Heart right ventricle (tissue), 16 donors: ENCODE measurements at regions not wholly inside any gene's neighbourhood (a gene's known extent, or its start where the extent isn't known, plus 50 kb on each side); places are given as distances from the start of the nearest gene placed in this dataset.

Source experiments
- ATAC-seq, 8 donors: fragments of 200-7000 bp; cut with Tn5 transposase; one replicate each; pipeline ENCODE4 v1.9.1; 2020; ENCODE audit warnings: mild to moderate bottlenecking in 8 of 8, moderate library complexity in 8 of 8, moderate number of reproducible peaks in 1 of 8
- DNase-seq, 2 donors: peaks; one replicate each; pipeline ENCODE4 v3.0.0-alpha.2; 2020
- H3K27ac ChIP-seq, 10 donors: fragments of 200-600 bp; sonication (generic) in 2 of 10; one replicate each; pipeline versions ENCODE4 v1.5.0 to v1.8.0; 2020 to 2022; ENCODE audit warnings: mild to moderate bottlenecking in 3 of 10
- H3K27me3 ChIP-seq, 7 donors: fragments of 200-600 bp; one replicate each; pipeline ENCODE4 v1.8.0; 2021 to 2022; ENCODE audit warnings: mild to moderate bottlenecking in 2 of 7
- H3K36me3 ChIP-seq, 9 donors: fragments of 200-600 bp; sonication (generic) in 1 of 9; one replicate each; pipeline versions ENCODE4 v1.5.0 to v1.8.0; 2020 to 2022; ENCODE audit warnings: mild to moderate bottlenecking in 2 of 9
- H3K4me1 ChIP-seq, 9 donors: fragments of 200-600 bp; sonication (generic) in 1 of 9; one replicate each; pipeline versions ENCODE4 v1.5.0 to v1.8.0; 2020 to 2022; ENCODE audit warnings: mild to moderate bottlenecking in 4 of 9
- H3K4me3 ChIP-seq, 10 donors: fragments of 200-600 bp; sonication (generic) in 2 of 10; one replicate each; pipeline versions ENCODE4 v1.5.0 to v1.8.0; 2020 to 2022; ENCODE audit warnings: mild to moderate bottlenecking in 7 of 10, moderate library complexity in 2 of 10
- H3K9me3 ChIP-seq, 11 donors: fragments of 200-600 bp in 10 of 11; sonication (generic) in 2 of 11; one replicate each; pipeline versions ENCODE4 v1.5.0 to v1.8.0; 2013 to 2022; ENCODE audit warnings: mild to moderate bottlenecking in 2 of 11, control low read depth in 1 of 11, moderate library complexity in 1 of 11
- WGBS, 2 donors: extraction: QIAGEN DNeasy Blood & Tissue Kit; methylation state at CpG; one replicate each; pipeline ENCODE4 v1.1.7; 2013; ENCODE audit warnings: inconsistent platforms in 1 of 2; 5-methylcytosine and 5-hydroxymethylcytosine counted together
- intact Hi-C, 10 donors: fragments of 100-400 bp; cut with DNase I; formaldehyde crosslinking; loops; one replicate each; pipeline versions ENCODE4 v1.11.1 to v1.14.2; 2022
- TF ChIP-seq, protein P1 (sequence below), 9 donors: fragments of 200-600 bp; sonication (generic) in 2 of 9; IDR thresholded peaks; one replicate each; pipeline versions ENCODE4 v1.5.0 to v1.8.0; 2021 to 2022; ENCODE audit warnings: antibody characterized with exemption in 9 of 9, mild to moderate bottlenecking in 5 of 9, moderate library complexity in 1 of 9
- donor health status: Arrhythmogenic right ventricular cardiomyopathy.
- donor health status: ischemic (EF 13 %, LVEDD 7.1; RV severe dilation, severe dysfunction).
- donor health status: healthy with polysubstance abuse.
- donor health status: DM: no; HTN: yes; CAD: no.
- donor health status: DM: no; HTN: no; CAD: no.
- donor health status: ischemic (EF 25% LVEDD 6.9; RV normal size, moderate dysfunction).
- donor health status: ischemic (EF 25% LVEDD 5.7; RV mildly dilated, moderate dysfunction).
- donor health status: healthy.
- donor health status: DM: yes; HTN: yes; CAD: no.
- donor health status: Ischemic cardiomyopathy.
- donor health status: ischemic (EF 35%, LVEDD 5.7; RV mildly dilated, moderate dysfunction).
- donor health status: nonischemic (EF 11% LVEDD 7.7; RV severe dilation, severe dysfunction).
- donor health status: DM: yes; HTN: yes; CAD: no.
- donor health status: PGD.
- donor health status: ischemic (EF 29% LVEDD 5.4; RV normal size, mild dysfunction).
- donor health status: nonischemic (EF 23%, LVEDD 6.1; RV moderate dilation, normal function).

DNA sequence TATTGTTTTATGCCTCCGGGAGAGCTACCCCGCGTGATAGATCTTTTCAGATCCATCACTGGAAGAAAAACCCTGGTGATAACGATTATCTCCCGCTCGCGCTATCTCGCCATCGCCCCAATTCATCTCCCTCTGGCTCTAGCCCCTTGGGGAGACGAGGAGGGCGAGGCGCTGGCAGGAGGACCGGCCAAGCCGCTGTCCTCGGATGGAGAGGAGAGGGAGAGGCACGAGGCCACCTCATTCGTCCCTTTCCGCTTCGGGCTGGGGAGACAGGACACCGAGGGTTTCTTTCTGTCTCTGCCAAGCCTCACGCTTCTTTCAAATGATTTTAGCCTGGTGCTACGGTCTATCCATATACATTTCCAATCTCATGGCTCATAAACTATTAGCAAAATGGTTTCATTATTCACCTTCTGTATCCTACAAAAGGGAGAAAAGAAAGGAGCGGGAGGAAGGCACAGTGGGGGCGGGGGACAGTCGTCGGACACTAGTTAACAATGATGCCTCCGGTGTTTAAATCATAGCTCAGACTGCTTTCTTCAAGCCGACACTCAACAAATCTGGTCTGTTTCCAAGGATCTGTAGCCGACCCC is 415.0 kb upstream of the ESRRG start:
- ATAC-seq (no peak), DNase-seq (no peak)
- 36 to 49% methylated on average over 29 of the region's 29 CpGs for WGBS, 2 donors
- intact Hi-C loops = loop anchor here in 2 of 10 donors (5.0 kb wide), 2 partner anchors 46 to 176 kb away; no protein-coding TSS in a partner anchor
- H3K9me3 ChIP-seq = no peaks in the 10 kb centered on the region
- no peaks in the 10 kb centered on the region for H3K36me3 ChIP-seq
- H3K27ac ChIP-seq = no peak overlapping the region
- H3K4me1 ChIP-seq = peaks cover 0 to 24% (median 4%) of the 10 kb centered on the region in 9 donors
- TF ChIP-seq, protein P1, sequence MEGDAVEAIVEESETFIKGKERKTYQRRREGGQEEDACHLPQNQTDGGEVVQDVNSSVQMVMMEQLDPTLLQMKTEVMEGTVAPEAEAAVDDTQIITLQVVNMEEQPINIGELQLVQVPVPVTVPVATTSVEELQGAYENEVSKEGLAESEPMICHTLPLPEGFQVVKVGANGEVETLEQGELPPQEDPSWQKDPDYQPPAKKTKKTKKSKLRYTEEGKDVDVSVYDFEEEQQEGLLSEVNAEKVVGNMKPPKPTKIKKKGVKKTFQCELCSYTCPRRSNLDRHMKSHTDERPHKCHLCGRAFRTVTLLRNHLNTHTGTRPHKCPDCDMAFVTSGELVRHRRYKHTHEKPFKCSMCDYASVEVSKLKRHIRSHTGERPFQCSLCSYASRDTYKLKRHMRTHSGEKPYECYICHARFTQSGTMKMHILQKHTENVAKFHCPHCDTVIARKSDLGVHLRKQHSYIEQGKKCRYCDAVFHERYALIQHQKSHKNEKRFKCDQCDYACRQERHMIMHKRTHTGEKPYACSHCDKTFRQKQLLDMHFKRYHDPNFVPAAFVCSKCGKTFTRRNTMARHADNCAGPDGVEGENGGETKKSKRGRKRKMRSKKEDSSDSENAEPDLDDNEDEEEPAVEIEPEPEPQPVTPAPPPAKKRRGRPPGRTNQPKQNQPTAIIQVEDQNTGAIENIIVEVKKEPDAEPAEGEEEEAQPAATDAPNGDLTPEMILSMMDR (IDR thresholded peaks at IDR 0.05) = no peak
- peaks cover 0 to 77% (median 69%) of the 10 kb centered on the region in 7 donors for H3K27me3 ChIP-seq
- H3K4me3 ChIP-seq = no peak overlapping the region

DNA sequence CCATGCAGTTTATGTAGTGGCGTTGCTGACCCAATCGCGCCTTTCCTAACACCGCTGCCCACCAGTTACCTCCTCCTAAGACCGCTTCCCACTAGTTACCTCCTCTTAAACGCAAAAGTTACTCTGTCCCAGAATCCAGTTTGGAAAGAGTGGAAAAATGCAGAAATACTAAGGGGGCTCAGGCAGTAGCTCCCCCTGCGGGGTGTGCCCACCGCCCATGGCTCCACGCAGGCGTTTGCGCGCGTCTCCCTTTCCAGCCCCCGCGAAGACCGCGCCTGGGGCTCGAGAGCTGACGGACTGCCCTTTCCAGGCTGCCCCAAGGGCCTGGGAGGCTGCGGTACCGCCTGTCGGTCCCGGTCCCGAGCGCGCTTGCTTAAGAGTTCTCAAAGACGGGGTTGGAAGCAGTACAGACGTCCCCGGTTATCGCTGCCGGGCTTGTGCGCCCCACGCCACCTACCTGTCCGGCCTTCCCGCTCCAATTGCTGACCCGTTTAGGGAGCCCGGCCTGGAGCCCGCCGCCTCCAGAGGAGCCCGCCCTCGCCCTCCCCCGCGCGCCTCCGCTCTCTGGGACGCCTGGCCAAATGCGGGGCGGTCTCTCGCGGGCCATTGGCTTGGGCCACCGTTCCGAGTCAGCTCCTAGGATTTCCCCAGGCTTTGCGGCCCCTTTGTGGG is 414.1 kb upstream of the ESRRG start:
- ATAC-seq = peak in 1 of 8 donors; percentile 13
- TF ChIP-seq, protein P1 (IDR thresholded peaks at IDR 0.05) = no peak
- DNase-seq = no peak
- 22% methylated on average over 53 of the region's 53 CpGs for WGBS, 2 donors
- intact Hi-C loops = loop anchor here in 2 of 10 donors (5.0 kb wide), 2 partner anchors 45 to 175 kb away; no protein-coding TSS in a partner anchor
- H3K36me3 ChIP-seq = no peaks in the 10 kb centered on the region
- H3K4me3 ChIP-seq = peak overlapping the region in 4 of 10 donors; percentile 23 to 55 (median 52)
- peak overlapping the region in 2 of 10 donors; percentile 19 to 39 for H3K27ac ChIP-seq
- no peaks in the 10 kb centered on the region for H3K9me3 ChIP-seq
- peaks cover 0 to 24% (median 4%) of the 10 kb centered on the region in 9 donors for H3K4me1 ChIP-seq
- H3K27me3 ChIP-seq = peaks cover 0 to 81% (median 69%) of the 10 kb centered on the region in 7 donors

DNA sequence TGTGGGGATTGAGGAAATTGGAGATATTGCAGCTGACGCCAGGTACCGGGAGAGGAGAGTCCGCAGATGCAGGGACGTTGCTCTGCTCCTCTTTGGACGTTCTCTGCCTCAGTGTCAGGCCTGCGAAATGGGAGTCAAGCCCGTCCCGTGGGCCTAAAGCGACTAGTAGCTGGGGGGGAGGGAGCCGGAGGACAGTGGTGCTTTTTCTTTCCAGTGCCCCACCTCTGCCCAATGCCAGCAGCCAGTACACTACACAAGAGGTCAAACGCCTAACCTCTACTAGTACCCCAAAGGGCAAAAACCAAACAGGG is 413.6 kb upstream of the ESRRG start:
- peak overlapping the region in 3 of 10 donors; percentile 51 to 55 (median 53) for H3K4me3 ChIP-seq
- no peak for ATAC-seq
- 32 to 36% methylated on average over 11 of the region's 11 CpGs for WGBS, 2 donors
- intact Hi-C loops = loop anchor here in 2 of 10 donors (5.0 kb wide), 2 partner anchors 45 to 175 kb away; no protein-coding TSS in a partner anchor
- no peaks in the 10 kb centered on the region for H3K36me3 ChIP-seq
- H3K27me3 ChIP-seq = peaks cover 0 to 81% (median 69%) of the 10 kb centered on the region in 7 donors
- TF ChIP-seq, protein P1 (IDR thresholded peaks at IDR 0.05) = no peak
- peak overlapping the region in 2 of 10 donors; percentile 19 to 39 for H3K27ac ChIP-seq
- no peaks in the 10 kb centered on the region for H3K9me3 ChIP-seq
- DNase-seq = no peak
- peaks cover 0 to 24% (median 4%) of the 10 kb centered on the region in 9 donors for H3K4me1 ChIP-seq

DNA sequence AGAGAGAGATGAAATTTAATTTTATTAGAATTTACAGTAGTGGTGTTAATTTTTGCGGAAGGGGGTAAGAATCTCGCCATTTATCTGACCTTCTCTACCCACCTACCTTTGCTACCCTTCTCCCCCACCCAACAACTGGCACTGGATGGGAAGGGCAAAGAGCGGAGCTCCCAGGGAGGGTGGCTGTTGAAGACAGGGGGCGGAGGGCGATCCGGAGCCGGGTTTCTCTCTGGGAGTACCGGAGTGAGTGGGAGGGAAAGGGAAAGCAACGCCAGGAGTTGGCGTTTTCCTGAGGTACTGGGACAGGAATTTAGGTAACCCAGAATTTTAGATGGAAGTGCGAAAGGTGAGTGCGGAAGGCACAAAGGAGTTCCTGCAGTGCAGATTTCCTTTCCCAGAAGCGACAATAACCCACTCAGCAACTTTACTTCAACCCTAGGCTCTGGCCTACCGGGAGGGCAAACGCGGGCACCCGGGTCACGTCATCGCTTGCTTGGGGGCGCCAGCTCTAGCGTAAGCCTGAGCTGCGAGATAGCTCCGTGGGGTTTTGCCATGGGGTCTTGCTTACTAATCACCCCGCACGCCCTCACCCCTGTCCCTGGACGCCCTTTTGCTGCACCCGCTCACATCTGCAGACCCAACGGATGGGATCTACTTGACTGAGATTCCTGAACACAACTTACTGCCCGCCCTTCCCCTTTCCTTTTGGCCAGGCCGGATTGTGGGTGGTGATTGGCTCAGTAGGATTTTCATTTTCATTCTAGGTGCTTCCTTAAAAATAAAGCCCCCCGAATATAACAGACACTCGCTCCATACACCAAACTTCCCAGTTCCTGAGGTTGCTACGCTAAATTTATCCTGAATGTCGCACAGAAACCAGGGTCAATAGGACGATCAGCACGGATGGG is 413.0 kb upstream of the ESRRG start:
- intact Hi-C loops = loop anchor here in 2 of 10 donors (5.0 kb wide), 2 partner anchors 44 to 174 kb away; no protein-coding TSS in a partner anchor
- peak overlapping the region in 5 of 10 donors; percentile 51 to 80 (median 65) for H3K27ac ChIP-seq

More for the DNA sequence above, 413.0 kb upstream of the ESRRG start:
- peak overlapping the region in 9 of 10 donors; percentile 36 to 55 (median 51) for H3K4me3 ChIP-seq
- H3K27me3 ChIP-seq = peaks cover 0 to 81% (median 69%) of the 10 kb centered on the region in 7 donors
- H3K4me1 ChIP-seq = peaks cover 0 to 22% (median 4%) of the 10 kb centered on the region in 9 donors
- DNase-seq (peak in 1 of 2 donors; percentile 15), ATAC-seq (no peak)
- WGBS, 2 donors = 16 to 21% methylated on average over 36 of the region's 36 CpGs
- TF ChIP-seq, protein P1 (IDR thresholded peaks at IDR 0.05) = peak in 2 of 9 donors; percentile 4 to 9
- no peaks in the 10 kb centered on the region for H3K36me3 ChIP-seq
- H3K9me3 ChIP-seq = no peaks in the 10 kb centered on the region
